Tibial artery (tissue), 4 donors: ENCODE measurements at regions not wholly inside any gene's neighbourhood (a gene's known extent, or its start where the extent isn't known, plus 50 kb on each side); places are given as distances from the start of the nearest gene placed in this dataset.

Experiments used
- DNase-seq, 2 donors: peaks; one replicate each; pipeline ENCODE4 v3.0.0-alpha.2; 2019
- H3K27ac ChIP-seq, 2 donors: fragments of 200-600 bp; sonication (generic) in 1 of 2; 1 replicate in 1 of 2; 2 replicates in 1 of 2; pipeline ENCODE4 v1.5.1; 2018 to 2019; ENCODE audit warnings: mild to moderate bottlenecking in 1 of 2
- H3K27me3 ChIP-seq, 2 donors: fragments of 200-600 bp; sonication (generic) in 1 of 2; one replicate each; pipeline versions ENCODE4 v1.5.1 to v1.6.0; 2016 to 2019
- H3K36me3 ChIP-seq, 3 donors: fragments of 200-600 bp; sonication (generic) in 2 of 3; one replicate each; pipeline ENCODE4 v1.5.1; 2016 to 2019; ENCODE audit warnings: mild to moderate bottlenecking in 2 of 3
- H3K4me1 ChIP-seq, 4 donors: fragments of 200-600 bp; sonication (generic) in 2 of 4; 1 replicate in 3 of 4; 2 replicates in 1 of 4; pipeline ENCODE4 v1.5.1; 2016 to 2019
- H3K4me3 ChIP-seq, 2 donors: fragments of 200-600 bp; sonication (generic) in 1 of 2; 1 replicate in 1 of 2; 2 replicates in 1 of 2; pipeline ENCODE4 v1.5.1; 2018 to 2019; ENCODE audit warnings: mild to moderate bottlenecking in 2 of 2
- H3K9me3 ChIP-seq, 3 donors: fragments of 200-600 bp; sonication (generic) in 1 of 3; one replicate each; pipeline ENCODE4 v1.5.1; 2016 to 2019
- intact Hi-C: fragments of 100-400 bp; cut with DNase I; formaldehyde crosslinking; loops from one replicate; pipeline ENCODE4 v1.15.0; 2023; ENCODE audit warnings: low total_unique reads
- TF ChIP-seq, protein P1 (sequence below), 2 experiments: fragments of 200-600 bp in 1 of 2; fragments of 450-650 bp in 1 of 2; IDR thresholded peaks; one replicate each; pipeline ENCODE4 v1.5.1; 2017 to 2019; ENCODE audit warnings: antibody characterized with exemption in 2 of 2, mild to moderate bottlenecking in 1 of 2, moderate library complexity in 1 of 2

GRCh38 chr2:45134726-45135125, 125.5 kb upstream of the SIX2 start:
- peak in 1 of 2 donors; percentile 32 for DNase-seq
- H3K36me3 ChIP-seq, result no peaks in the 10 kb centered on the region
- H3K9me3 ChIP-seq, result no peaks in the 10 kb centered on the region
- no peak overlapping the region for H3K27ac ChIP-seq
- H3K4me1 ChIP-seq, result no peaks in the 10 kb centered on the region
- intact Hi-C loops, result no loop called here
- no peaks in the 10 kb centered on the region for H3K27me3 ChIP-seq
- H3K4me3 ChIP-seq, result no peak overlapping the region
- TF ChIP-seq, protein P1, sequence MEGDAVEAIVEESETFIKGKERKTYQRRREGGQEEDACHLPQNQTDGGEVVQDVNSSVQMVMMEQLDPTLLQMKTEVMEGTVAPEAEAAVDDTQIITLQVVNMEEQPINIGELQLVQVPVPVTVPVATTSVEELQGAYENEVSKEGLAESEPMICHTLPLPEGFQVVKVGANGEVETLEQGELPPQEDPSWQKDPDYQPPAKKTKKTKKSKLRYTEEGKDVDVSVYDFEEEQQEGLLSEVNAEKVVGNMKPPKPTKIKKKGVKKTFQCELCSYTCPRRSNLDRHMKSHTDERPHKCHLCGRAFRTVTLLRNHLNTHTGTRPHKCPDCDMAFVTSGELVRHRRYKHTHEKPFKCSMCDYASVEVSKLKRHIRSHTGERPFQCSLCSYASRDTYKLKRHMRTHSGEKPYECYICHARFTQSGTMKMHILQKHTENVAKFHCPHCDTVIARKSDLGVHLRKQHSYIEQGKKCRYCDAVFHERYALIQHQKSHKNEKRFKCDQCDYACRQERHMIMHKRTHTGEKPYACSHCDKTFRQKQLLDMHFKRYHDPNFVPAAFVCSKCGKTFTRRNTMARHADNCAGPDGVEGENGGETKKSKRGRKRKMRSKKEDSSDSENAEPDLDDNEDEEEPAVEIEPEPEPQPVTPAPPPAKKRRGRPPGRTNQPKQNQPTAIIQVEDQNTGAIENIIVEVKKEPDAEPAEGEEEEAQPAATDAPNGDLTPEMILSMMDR (IDR thresholded peaks at IDR 0.05), result no peak

GRCh38 chr2:45134014-45134413, 124.8 kb upstream of the SIX2 start:
- TF ChIP-seq, protein P1 (IDR thresholded peaks at IDR 0.05), result no peak
- Histone ChIP-seq H3K27me3 (no peaks in the 10 kb centered on the region), H3K4me3 (no peak overlapping the region), H3K4me1 (peaks cover 0 to 2% (median 0%) of the 10 kb centered on the region in 4 donors), H3K9me3 (no peaks in the 10 kb centered on the region), H3K27ac (no peak overlapping the region), H3K36me3 (no peaks in the 10 kb centered on the region)
- intact Hi-C loops, result no loop called here
- no peak for DNase-seq

DNA sequence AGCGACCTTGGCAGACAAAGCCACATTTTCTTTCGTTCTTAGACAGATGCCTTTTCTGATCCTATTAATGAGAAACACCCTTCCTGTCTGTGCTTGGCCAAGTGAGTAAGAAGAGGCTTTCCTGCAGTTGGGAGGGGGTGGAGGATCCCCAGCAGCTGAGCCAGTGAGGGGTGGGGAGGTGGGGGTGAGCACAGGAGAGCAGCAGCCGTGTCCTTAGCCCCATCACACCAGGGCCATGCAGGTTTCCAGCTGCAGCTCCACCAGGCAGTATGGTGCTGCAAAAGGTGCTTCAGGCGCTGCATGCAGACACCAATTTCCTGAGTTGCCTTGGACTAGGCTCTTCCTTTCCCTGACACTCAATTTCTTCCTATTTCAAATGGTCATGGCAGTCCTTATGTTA, 123.3 kb upstream of the SIX2 start:
- Histone ChIP-seq H3K4me1 (peaks cover 0 to 7% (median 0%) of the 10 kb centered on the region in 4 donors), H3K27ac (no peak overlapping the region), H3K36me3 (no peaks in the 10 kb centered on the region), H3K4me3 (no peak overlapping the region), H3K9me3 (no peaks in the 10 kb centered on the region), H3K27me3 (no peaks in the 10 kb centered on the region)
- DNase-seq, result no peak
- TF ChIP-seq, protein P1 (IDR thresholded peaks at IDR 0.05), result no peak
- intact Hi-C loops, result no loop called here

DNA sequence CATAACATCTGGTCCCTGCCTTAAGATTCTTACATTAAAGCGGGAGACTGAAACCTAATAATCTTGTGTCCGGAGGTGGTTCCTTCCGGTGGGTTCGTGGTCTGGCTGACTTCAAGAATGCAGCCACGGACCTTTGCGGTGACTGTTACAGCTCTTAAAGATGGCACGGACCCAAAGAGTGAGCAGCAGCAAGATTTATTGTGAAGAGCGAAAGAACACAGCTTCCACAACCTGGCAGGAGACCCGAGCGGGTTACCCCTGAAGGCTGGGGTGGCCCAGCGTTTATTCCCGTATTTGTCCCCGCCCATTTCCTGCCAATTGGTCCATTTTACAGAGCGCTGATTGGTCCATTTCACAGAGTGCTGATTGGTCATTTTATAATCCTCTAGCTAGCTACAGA, 122.3 kb upstream of the SIX2 start:
- H3K9me3 ChIP-seq, result no peaks in the 10 kb centered on the region
- TF ChIP-seq, protein P1 (IDR thresholded peaks at IDR 0.05), result no peak
- H3K27me3 ChIP-seq, result no peaks in the 10 kb centered on the region
- H3K36me3 ChIP-seq, result no peaks in the 10 kb centered on the region
- intact Hi-C loops, result no loop called here
- no peak overlapping the region for H3K27ac ChIP-seq
- no peak overlapping the region for H3K4me3 ChIP-seq
- peaks cover 0 to 7% (median 0%) of the 10 kb centered on the region in 4 donors for H3K4me1 ChIP-seq
- no peak for DNase-seq

- Histone ChIP-seq H3K36me3 (no peaks in the 10 kb centered on the region), H3K9me3 (no peaks in the 10 kb centered on the region), H3K4me1 (peaks cover 0 to 7% (median 0%) of the 10 kb centered on the region in 4 donors), H3K27me3 (no peaks in the 10 kb centered on the region), H3K27ac (no peak overlapping the region), H3K4me3 (no peak overlapping the region)
- no peak for DNase-seq
- TF ChIP-seq, protein P1 (IDR thresholded peaks at IDR 0.05), result no peak
- intact Hi-C loops, result no loop called here
Observed at GRCh38 chr2:45130736-45131135, 121.5 kb upstream of the SIX2 start.

DNA sequence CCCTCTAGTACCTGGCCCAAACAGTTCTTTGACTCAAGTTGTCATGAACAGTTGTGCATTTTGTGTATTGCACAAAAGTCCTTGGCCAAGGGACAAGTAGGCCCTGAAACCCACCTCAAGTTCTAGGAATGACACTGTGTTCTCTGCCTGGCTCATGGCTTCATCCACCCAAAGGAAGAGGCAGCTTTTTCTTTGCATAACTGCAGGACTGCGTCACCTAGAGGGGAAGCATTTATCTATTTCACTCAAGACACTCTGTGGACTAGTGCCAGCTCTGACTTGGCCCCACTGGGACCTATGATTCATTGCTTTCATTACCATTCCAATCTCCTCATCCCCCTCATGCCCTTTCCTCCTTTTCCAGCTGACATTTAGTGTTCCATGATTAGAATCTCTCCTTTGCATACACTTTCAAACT, 119.3 kb upstream of the SIX2 start:
- H3K9me3 ChIP-seq, result no peaks in the 10 kb centered on the region
- DNase-seq, result no peak
- TF ChIP-seq, protein P1 (IDR thresholded peaks at IDR 0.05), result no peak
- H3K27ac ChIP-seq, result no peak overlapping the region
- H3K4me3 ChIP-seq, result no peak overlapping the region
- intact Hi-C loops, result no loop called here
- no peaks in the 10 kb centered on the region for H3K36me3 ChIP-seq
- no peaks in the 10 kb centered on the region for H3K27me3 ChIP-seq
- H3K4me1 ChIP-seq, result peaks cover 0 to 7% (median 0%) of the 10 kb centered on the region in 4 donors
